RPMI8226 (cell line): ENCODE measurements at regions not wholly inside any gene's neighbourhood (a gene's known extent, or its start where the extent isn't known, plus 50 kb on each side); places are given as distances from the start of the nearest gene placed in this dataset.

Source experiments
- DNase-seq: peaks from one replicate; pipeline ENCODE4 v3.0.0-alpha.2; 2015

DNA sequence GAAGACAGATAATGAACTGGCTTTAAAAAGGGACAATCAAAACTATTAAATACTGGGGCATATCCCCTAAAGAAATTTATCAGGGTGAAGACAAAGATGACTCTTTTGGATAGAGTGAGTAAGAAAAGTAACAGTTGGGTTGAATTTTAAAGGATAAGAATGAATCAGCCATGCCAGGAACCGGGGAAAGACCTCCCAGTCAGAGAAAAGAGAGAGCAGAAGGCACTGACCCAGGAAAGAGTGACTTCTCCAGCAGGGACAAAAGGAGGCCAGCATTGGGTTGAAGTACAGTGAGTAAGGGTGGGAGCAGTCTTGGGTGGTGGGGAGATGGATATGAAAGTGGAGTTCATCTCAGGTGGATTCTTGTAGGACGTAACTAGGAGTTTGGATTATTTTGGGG is 516.9 kb upstream of the JAG1 start:
- DNase-seq, result no peak

DNA sequence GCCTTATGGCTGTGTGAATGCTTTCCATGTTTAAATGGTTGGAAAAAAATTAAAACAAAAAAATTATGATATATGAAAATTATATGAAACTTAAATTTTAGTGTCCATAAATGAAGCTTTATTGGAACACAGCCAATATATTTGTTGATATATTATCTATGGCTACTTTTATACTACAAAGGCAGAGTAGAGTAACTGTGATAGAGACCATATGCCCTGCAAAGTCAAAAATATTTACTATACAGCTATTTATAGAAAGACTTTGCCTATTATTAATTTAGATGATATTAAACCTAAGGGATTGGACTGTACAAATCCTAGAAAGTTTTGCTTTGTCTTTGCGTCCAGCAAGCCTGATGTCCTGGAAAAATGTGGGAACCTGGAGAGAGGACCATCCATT is 518.3 kb upstream of the JAG1 start:
- DNase-seq, result no peak

- no peak for DNase-seq
These were observed 519.4 kb upstream of the JAG1 start for GRCh38 chr20:11193241-11193640.

DNA sequence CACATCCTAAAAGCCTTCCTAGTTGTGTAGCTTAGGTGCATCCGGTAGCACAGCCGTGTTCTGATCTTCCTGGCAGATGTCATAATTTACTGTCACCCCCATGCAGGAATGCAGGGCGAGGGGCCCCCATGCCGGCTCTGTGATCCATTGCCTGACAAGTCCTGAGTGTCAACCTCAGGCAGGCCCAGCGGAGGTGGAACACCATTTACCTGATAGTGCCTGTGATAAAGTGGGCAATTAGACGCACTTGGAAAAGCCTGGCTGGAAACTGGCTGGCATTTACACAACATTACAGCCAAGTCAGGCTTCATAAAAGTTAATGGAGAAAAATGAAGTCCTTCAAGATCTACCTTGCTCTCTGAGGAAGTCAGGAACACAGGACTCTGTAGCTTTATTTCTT is 521.4 kb upstream of the JAG1 start:
- no peak for DNase-seq

GRCh38 chr20:11195899-11196558 is 522.2 kb upstream of the JAG1 start:
- no peak for DNase-seq

- no peak for DNase-seq
These were observed 524.1 kb upstream of the JAG1 start for GRCh38 chr20:11197851-11198250.

DNA sequence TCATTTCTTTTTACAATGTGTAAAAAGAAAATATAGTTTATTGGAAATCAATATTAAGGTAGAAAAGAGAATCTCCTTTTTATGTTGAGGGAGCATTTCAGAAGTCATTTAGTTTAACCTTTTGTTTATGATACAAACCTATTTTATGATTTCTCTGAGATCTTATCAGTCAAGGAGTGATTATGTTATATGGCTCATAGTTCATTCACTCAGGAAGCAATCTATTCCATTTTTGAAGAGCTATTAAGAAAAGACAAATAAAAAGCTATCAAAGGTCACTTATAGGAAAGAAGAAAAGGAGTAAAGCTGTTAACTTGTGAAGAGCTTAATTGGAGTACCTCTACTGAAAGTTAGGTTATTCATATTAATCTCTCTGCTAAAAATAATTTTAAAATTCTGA is 526.6 kb upstream of the JAG1 start:
- DNase-seq, result no peak

DNA sequence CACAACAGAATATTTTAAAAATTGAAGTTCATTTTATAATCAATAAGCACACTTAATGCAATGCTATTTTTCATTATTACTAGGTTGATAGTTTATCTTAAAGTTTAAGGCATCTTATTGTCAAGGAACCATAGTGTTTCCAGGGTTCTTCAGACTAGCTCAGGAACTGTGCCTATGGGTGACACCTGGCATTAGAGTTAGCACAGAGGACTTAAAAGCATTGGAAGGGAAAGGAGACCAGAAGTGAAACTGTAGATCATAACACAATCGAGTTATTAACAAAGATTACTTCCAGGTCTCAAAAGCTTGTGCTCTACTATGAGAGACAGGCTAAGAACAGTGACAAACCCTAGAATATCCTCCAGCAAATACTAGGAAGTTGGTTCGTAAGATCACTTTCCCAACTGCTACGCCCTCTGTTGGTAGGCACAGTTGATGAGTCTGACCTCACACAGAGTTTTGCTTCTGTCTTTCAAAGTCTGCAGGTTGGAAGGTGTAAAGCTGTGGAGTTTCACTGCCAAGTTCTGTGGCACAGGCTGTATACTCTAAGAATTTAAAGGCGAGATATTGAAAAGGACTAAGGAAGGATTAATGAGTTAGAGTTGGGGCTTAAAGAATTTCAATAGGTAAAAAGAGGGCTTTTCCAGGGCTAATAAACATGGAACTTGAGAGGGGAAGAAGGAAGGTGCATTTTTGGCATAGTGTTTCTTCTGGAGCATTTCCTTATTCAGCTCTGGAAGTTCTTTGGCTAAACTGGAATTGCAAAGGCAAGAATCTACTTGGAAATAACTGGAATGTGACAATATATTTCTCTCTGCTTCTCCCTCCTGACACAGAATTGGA is 531.3 kb upstream of the JAG1 start:
- DNase-seq, result peak; percentile 52

DNA sequence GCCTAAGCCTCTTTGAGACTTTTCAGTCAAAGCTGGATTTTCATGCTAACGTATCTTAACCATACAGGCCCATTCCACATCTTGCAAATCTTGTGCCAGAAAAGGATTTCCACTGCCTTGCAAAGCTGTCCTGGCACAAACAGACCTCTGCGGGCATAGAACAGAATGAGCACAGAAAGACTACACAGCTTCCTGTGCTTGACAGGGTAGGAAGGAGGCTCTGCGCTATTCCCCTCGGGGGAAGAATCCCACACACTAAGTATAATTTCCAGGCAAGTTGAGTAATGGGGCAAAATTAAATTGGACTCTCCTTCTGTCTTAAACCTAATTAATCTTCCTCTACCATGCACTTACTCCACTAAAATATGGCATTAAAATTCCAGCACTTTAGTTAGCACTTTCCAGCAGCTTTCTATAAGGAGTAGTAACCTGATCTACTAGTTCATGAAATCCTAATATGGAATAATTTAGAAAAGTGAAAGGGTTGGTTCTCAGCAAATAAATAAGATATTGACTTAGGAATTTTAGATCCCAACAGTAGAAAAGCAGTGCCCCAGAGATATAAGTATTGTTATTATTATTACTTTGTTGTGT is 532.1 kb upstream of the JAG1 start:
- no peak for DNase-seq

DNA sequence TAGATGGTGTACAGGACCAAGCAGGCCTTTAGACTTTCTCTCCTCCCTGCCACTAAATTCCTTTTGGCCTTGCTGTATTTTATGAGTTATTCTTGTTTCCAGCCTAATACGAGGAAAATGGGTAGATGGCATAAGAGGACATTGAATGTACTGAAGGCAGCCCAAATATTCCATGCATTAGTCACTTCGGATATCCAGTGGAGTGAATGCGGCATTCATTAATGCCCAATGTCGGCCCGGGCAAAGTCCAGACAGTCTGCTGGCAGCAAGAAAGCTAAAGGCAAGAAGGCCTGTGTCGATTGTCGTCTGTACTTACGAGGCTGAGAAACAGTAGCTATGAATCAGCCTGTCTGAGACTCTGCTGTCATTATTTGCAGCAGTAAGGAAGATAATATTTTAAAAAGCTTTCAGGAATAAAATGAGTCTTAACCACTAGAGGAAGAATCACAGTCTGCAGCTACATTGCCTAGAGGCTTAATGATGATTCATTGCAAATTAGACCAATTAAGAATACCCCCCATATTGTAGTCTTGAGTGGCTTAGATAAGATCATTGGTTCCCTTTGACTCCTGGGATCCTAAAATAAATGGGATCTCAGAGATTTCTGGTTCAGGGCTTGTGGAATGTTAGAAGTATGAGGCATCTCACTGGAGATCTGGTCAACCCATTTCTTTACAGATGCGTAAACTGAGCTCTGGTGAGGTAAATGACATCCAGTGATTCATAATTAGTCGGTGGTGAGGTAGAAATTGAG is 534.1 kb upstream of the JAG1 start:
- DNase-seq, result no peak

DNA sequence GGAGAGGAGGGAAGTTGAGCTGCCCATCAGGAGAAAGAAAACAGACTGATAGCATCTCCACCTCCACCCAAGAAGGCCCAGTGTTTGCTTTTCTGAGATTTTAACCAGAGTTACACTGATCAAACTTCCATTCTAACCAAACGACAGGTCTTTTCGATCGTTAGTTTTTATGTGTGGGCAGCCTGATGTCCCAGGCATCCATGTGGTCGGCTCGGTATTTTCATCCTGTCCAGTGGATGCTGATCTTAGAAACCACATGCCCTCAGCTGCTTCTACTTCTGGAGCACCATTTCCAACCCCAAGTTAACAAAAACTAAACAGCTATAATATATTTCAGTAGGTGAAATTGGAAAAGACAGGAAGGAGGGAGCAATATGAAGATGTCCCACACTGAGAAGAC is 536.8 kb upstream of the JAG1 start:
- no peak for DNase-seq

DNA sequence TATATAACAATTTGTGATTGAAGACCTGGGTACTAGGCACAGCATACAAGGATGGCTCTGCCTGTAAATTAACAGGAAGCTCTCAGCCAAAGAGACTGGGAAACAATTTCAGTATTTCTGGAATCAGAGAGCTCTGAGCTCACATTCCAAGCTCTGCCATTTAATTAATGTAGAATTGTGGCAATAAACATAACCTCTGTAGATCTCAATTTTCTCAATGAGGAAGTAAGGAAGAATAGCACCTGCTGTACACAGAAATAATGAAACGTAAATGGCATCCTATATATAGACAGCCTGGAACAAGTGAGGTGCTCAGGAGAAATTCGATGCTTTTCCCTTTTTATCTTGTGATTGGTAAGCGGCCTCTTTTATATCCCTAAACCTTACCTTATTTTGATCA is 538.5 kb upstream of the JAG1 start:
- DNase-seq, result no peak

GRCh38 chr20:11212902-11213301 is 539.1 kb upstream of the JAG1 start:
- no peak for DNase-seq

DNA sequence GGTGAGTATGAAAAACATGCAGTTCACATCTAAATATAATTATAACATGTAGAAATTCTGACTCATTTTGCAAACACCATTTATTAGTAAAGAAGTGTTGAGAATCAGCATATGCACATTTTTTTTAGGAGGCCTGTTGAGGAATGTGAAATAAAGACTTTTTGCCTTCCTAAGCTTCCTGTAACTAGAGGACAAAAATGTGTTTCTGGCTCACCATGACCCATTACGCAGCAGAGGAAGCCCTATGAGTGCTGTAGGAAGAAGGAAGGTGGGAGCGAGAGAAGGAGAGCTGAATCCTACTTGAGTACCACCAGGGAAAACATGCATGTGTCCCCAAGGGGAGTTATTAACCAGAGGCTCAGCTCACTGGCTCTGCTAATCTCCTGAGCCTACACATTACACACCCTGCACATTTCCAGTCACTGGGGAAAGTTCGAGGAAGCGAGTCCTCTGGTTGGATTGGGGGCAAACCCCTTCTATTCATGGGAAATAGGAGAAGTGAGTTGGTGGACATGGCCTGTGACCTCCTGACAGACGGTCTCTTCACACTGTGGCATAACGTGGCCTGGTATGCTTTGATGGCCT is 540.5 kb upstream of the JAG1 start:
- no peak for DNase-seq

DNA sequence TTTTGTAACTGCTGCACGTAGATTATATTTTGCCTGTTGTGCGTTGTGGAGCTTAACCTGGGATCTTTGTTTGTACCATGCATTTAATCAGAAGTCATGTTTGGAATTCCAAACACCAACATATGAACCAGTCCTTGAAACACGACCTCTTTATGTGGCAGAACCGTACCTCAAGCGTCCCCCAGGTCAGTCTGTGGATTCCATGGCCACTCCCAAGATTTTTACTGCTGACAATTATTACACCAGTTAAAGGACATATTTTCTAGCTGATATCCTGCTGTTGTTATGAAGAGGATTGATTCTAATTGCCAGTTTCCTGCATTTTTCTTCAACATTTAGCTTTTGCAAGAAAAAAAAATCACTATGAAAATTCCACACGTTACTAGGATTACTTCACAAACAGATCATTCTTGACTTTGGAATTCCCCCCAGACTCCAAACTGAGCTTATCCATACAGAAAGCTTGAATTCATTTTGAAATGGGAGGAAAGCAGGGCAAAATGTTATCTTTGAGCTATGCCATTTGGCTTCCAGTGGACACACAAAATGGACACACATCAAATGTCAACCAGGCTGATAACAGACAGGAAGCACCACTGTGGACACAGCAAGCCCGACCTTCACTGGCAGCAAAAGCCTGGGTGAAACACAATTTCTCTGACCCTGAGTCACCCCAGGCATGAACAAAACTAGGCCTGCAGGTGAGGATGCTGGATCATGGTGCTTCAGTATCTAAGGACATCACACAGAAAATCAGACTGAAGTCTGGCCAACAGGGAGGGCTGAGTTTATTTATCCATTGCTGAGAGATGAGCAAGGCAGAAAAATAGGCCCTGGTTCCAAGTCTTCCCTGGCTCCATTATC is 542.9 kb upstream of the JAG1 start:
- no peak for DNase-seq

- no peak for DNase-seq
These were observed 543.8 kb upstream of the JAG1 start for GRCh38 chr20:11217326-11218172.

GRCh38 chr20:11218173-11218680 is 544.4 kb upstream of the JAG1 start:
- DNase-seq, result no peak

DNA sequence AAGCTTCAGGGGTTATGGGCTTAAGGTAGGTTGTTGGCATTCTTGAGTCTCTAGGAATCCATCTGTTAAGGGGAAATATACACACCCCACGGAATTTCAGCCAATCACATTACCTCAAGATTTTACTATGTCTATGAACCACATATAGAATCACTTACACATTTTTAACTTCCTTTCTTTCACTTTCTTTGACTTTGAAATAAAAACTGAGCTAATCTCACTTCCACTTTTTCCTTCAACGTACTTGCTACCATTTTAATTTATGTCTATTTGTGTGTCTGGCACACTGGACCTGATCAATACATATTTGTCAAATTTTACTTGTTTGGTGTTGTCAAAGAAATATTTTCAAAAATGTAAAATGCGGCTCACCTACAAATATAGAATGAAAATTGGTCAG is 545.4 kb upstream of the JAG1 start:
- no peak for DNase-seq

GRCh38 chr20:11221046-11221445 is 547.2 kb upstream of the JAG1 start:
- DNase-seq, result no peak

- DNase-seq, result no peak
These were observed 548.4 kb upstream of the JAG1 start for GRCh38 chr20:11222243-11222642.

- DNase-seq, result no peak
These were observed 553.8 kb upstream of the JAG1 start for GRCh38 chr20:11227602-11228001.
